GM12891 (cell line): ENCODE measurements at regions not wholly inside any gene's neighbourhood (a gene's known extent, or its start where the extent isn't known, plus 50 kb on each side); places are given as distances from the start of the nearest gene placed in this dataset.

Experiments
- PAX5 ChIP-seq: IDR thresholded peaks from 2 replicates; pipeline ENCODE4 v1.6.1; 2011; ENCODE audit warnings: low read length, moderate library complexity, mild to moderate bottlenecking; ENCODE audit not compliant: insufficient read depth, severe bottlenecking
- POLR2A ChIP-seq: IDR thresholded peaks from 2 replicates; pipeline ENCODE4 v1.6.1; 2011; ENCODE audit warnings: low read depth, low read length, control low read depth
- POLR2AphosphoS5 ChIP-seq: IDR thresholded peaks from 2 replicates; pipeline ENCODE4 v1.6.1; 2011; ENCODE audit warnings: low read depth, low read length, control low read depth

GRCh38 chr16:35685085-35685484 lies 2225.7 kb downstream of the TP53TG3F start:
- TF ChIP-seq POLR2A, result no peak
- TF ChIP-seq POLR2AphosphoS5, result no peak
- no peak for TF ChIP-seq PAX5
